ENCODE measurements at regions not wholly inside any gene's neighbourhood (a gene's known extent, or its start where the extent isn't known, plus 50 kb on each side); places are given as distances from the start of the nearest gene placed in this dataset.

- no peak overlapping the region for H3K9ac ChIP-seq (ENCODE audit: control insufficient read depth, extremely low read depth, insufficient read depth, low read length)
- no peaks in the 10 kb centered on the region for H3K9me1 ChIP-seq (ENCODE audit: control insufficient read depth, extremely low read depth, insufficient read depth, low read length)
- H3K4me1 ChIP-seq (ENCODE audit: control insufficient read depth, extremely low read depth, insufficient read depth, low read length) = peaks cover 3% of the 10 kb centered on the region
- FAIRE-seq (no peak), DNase-seq (ENCODE audit: low read depth, low spot score) (no peak)
- dilution Hi-C loops (cut with MboI; ENCODE audit: extremely low pct_ligation_motif_present, low sequenced_read_pairs) = no loop called here
- H3K4me2 ChIP-seq (ENCODE audit: control insufficient read depth, extremely low read depth, insufficient read depth, low read depth, low read length) = no peak overlapping the region
- H3K9me3 ChIP-seq (ENCODE audit: control insufficient read depth, low read depth, low read length) = no peaks in the 10 kb centered on the region
- no peaks in the 10 kb centered on the region for H3K79me2 ChIP-seq (ENCODE audit: control insufficient read depth, insufficient read depth, low read length)
- H4K20me1 ChIP-seq (ENCODE audit: control insufficient read depth, extremely low read depth, insufficient read depth, low read length) = no peaks in the 10 kb centered on the region
- no peak overlapping the region for H3K27ac ChIP-seq (ENCODE audit: control insufficient read depth, insufficient read depth, low read length)
- no peak overlapping the region for H2AFZ ChIP-seq (ENCODE audit: control insufficient read depth, low read length)
- H3K36me3 ChIP-seq (ENCODE audit: control insufficient read depth in 2 of 2, extremely low read depth in 1 of 2, insufficient read depth in 2 of 2, low read length in 2 of 2) = no peaks in the 10 kb centered on the region
- no peak overlapping the region for H3K4me3 ChIP-seq (ENCODE audit: control insufficient read depth in 2 of 3, extremely low read depth in 1 of 3, insufficient read depth in 2 of 3, low read depth in 1 of 3, low read length in 3 of 3)
- TF ChIP-seq CTCF (optimal IDR thresholded peaks at IDR 0.05 in 1 of 3, IDR thresholded peaks at IDR 0.05 in 1 of 3, conservative IDR thresholded peaks at IDR 0.05 in 1 of 3; ENCODE audit: extremely low read depth in 1 of 3, insufficient read depth in 2 of 3, low read length in 3 of 3) (no peak), EZH2 (IDR thresholded peaks at IDR 0.05; ENCODE audit: low read length) (no peak)
- H3K27me3 ChIP-seq (ENCODE audit: control insufficient read depth, extremely low read depth, insufficient read depth, low read length) = no peaks in the 10 kb centered on the region
Observed at GRCh38 chr3:113105966-113106660, 105.2 kb upstream of the BOC start.

GRCh38 chr3:113110267-113110666 lies 101.1 kb upstream of the BOC start:
- DNase-seq (ENCODE audit: low read depth, low spot score) = no peak
- Histone ChIP-seq H3K9me3 (ENCODE audit: control insufficient read depth, low read depth, low read length) (no peaks in the 10 kb centered on the region), H3K9ac (ENCODE audit: control insufficient read depth, extremely low read depth, insufficient read depth, low read length) (no peak overlapping the region), H3K4me3 (ENCODE audit: control insufficient read depth in 2 of 3, extremely low read depth in 1 of 3, insufficient read depth in 2 of 3, low read depth in 1 of 3, low read length in 3 of 3) (no peak overlapping the region), H3K4me2 (ENCODE audit: control insufficient read depth, extremely low read depth, insufficient read depth, low read depth, low read length) (no peak overlapping the region), H3K4me1 (ENCODE audit: control insufficient read depth, extremely low read depth, insufficient read depth, low read length) (peaks cover 5% of the 10 kb centered on the region), H4K20me1 (ENCODE audit: control insufficient read depth, extremely low read depth, insufficient read depth, low read length) (no peaks in the 10 kb centered on the region), H2AFZ (ENCODE audit: control insufficient read depth, low read length) (no peak overlapping the region), H3K9me1 (ENCODE audit: control insufficient read depth, extremely low read depth, insufficient read depth, low read length) (no peaks in the 10 kb centered on the region), H3K27ac (ENCODE audit: control insufficient read depth, insufficient read depth, low read length) (no peak overlapping the region), H3K36me3 (ENCODE audit: control insufficient read depth in 2 of 2, extremely low read depth in 1 of 2, insufficient read depth in 2 of 2, low read length in 2 of 2) (no peaks in the 10 kb centered on the region), H3K79me2 (ENCODE audit: control insufficient read depth, insufficient read depth, low read length) (no peaks in the 10 kb centered on the region), H3K27me3 (ENCODE audit: control insufficient read depth, extremely low read depth, insufficient read depth, low read length) (no peaks in the 10 kb centered on the region)
- TF ChIP-seq EZH2 (IDR thresholded peaks at IDR 0.05; ENCODE audit: low read length) = no peak
- TF ChIP-seq CTCF (optimal IDR thresholded peaks at IDR 0.05 in 1 of 3, IDR thresholded peaks at IDR 0.05 in 1 of 3, conservative IDR thresholded peaks at IDR 0.05 in 1 of 3; ENCODE audit: extremely low read depth in 1 of 3, insufficient read depth in 2 of 3, low read length in 3 of 3) = no peak
- dilution Hi-C loops (cut with MboI; ENCODE audit: extremely low pct_ligation_motif_present, low sequenced_read_pairs) = no loop called here
- no peak for FAIRE-seq
